Muscle of arm (tissue), 1 donor: ENCODE measurements at regions not wholly inside any gene's neighbourhood (a gene's known extent, or its start where the extent isn't known, plus 50 kb on each side); places are given as distances from the start of the nearest gene placed in this dataset.
A peak's percentile ranks its signal among the peaks of the same experiment; 100 is the strongest.

Experiments
- DNase-seq: peaks from one replicate; pipeline ENCODE4 v3.0.0-alpha.2; 2013

GRCh38 chr2:22486343-22486742 lies 898.6 kb upstream of the KLHL29 start:
- no peak for DNase-seq

DNA sequence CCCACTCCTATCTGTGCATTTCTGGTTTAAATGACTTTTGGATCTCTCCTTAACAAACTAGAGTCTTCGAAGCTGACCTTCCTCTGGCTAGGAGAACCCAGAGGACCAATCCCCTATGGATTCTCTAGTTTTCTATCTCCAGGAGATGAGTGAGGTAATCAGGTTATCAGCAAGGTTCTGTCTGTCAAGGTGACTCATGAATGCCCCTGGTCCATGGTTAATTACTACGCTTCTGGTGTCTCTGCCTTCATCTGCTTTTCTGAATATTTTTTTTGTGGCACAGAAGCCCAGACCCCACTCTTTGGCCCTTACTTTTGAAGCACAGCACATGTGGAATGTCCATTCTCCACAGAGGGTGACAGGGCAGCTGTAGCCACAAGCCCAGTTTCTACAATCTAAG lies 897.9 kb upstream of the KLHL29 start:
- DNase-seq = no peak

GRCh38 chr2:22487541-22487940 lies 897.4 kb upstream of the KLHL29 start:
- no peak for DNase-seq

- DNase-seq = peak; percentile 20
These were observed 893.5 kb upstream of the KLHL29 start for GRCh38 chr2:22491442-22491841.

DNA sequence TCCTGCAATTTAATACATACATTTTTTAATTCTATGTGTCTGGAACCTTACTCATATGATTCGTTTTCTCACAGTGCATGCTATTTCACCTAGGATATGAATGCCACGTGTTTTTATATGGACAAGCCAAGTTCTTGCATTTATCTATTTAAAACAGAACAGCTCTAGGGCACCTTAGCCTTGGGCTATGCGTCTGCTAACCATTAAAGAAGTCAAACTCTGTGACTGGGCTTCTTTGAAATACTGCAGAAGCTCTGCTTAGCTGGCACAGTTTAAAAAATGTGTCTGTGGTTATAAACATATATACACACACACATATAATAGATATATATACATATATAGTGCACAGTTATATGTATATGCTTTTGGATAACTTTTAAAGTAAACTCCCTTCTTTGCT lies 890.8 kb upstream of the KLHL29 start:
- no peak for DNase-seq

DNA sequence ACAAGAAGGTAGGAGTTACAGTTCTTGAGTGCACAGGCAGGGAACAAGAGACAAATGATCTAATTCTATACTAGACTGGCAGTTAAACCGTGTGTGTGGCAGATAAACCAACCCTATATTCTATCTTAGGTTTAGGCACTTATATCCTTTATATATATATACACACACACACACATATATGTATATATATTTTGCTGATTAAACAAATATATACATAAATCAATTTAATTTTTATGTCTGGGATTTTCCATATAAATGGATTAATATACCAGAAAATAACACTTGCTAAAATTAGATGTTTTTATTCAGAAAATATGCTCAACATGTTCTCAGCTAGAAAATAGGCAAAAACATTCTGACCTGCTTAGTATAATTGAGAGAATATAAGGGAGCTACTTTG lies 887.9 kb upstream of the KLHL29 start:
- DNase-seq = no peak

- DNase-seq = no peak
These were observed 887.2 kb upstream of the KLHL29 start for GRCh38 chr2:22497789-22498188.

DNA sequence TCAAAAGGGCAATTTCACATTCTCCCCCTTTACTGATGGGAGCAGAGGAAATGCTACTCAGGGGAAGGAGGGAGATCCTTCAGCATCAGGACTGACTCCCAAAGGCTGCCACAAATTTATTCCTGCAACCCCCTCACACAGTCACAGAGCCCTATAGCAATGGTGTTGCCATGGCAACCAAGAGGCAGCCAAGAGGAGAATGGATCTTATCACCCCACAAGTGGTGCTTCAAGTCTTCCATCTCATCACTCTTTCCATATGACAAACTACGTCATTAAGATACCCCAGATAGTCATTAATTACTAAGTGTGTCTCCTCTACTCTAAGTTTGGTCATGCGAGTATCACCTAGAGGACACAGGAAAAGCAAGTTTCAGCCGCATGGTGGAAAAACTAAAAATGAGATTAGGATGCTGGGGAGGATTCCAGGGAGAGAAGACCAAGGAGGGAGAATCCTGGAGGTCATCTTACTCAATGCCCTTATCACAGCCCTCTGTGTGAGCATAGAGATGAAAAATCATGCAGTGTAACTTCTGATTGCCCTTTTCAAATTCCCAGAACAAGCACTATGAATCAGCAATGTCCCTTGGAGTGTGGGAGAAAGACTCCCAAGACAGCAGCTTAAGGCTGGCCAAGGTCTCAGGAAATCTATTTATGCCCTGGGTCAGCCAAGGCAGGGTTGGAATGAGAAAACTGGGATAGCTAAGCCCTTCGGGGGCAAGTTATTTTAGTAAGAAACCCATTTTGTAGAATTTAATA lies 885.7 kb upstream of the KLHL29 start:
- DNase-seq = no peak

GRCh38 chr2:22500555-22500935 lies 884.4 kb upstream of the KLHL29 start:
- DNase-seq = no peak

DNA sequence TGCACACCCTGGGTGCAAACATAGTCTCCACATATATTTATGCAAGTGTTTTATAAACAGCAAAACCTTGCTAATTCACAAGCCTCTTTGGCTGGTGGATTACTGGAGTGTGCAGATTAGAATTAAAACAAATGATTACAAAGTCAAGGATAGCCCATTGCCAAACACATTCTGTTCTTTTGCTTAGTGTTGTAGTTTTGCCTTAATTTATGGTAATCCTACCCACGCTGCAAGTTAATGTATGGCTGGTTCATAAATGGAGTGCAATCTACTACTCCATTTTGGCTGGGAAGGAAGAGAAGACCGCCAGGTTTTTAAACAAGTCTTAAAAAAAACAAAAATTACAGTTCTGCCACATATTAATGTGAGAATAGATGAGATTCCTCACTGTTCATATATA lies 883.1 kb upstream of the KLHL29 start:
- no peak for DNase-seq

- DNase-seq = no peak
These were observed 871.4 kb upstream of the KLHL29 start for GRCh38 chr2:22513563-22513962.

DNA sequence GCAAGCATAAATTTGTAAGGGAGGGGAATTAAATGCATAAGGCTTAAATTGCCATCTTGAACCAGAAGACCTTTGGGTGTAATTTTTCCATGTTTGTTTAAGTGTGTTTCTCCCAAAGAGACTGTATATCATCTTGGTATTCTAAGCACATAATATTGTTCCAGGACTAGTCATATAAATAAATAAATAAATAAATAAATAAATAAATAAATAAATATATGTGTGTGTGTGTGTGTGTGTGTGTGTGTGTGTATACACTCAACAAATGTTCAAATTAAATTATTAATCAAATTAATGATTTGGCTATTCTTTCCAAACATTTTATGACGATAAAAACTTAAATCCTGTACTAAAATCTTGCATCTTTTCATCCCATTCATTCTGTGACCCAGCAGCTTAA lies 867.8 kb upstream of the KLHL29 start:
- no peak for DNase-seq

DNA sequence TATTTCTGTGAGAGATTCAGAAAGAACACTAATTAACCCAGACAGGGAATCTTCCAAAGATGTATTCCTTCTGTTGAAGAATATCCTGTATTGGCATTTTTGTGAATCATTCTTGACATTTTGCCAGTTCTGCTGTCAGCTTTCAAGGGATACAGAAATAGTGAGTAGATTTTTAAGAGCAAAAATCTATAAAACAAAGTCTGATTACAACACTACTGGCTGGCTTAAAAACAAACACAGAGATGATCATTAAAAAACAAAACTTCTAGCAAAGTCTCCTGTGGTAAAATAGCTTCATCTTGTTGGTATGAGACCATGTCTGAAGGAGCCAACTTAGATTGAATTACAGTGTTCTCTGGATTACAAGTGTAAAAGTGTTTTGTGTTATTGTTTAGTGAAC lies 866.3 kb upstream of the KLHL29 start:
- DNase-seq = peak; percentile 24

DNA sequence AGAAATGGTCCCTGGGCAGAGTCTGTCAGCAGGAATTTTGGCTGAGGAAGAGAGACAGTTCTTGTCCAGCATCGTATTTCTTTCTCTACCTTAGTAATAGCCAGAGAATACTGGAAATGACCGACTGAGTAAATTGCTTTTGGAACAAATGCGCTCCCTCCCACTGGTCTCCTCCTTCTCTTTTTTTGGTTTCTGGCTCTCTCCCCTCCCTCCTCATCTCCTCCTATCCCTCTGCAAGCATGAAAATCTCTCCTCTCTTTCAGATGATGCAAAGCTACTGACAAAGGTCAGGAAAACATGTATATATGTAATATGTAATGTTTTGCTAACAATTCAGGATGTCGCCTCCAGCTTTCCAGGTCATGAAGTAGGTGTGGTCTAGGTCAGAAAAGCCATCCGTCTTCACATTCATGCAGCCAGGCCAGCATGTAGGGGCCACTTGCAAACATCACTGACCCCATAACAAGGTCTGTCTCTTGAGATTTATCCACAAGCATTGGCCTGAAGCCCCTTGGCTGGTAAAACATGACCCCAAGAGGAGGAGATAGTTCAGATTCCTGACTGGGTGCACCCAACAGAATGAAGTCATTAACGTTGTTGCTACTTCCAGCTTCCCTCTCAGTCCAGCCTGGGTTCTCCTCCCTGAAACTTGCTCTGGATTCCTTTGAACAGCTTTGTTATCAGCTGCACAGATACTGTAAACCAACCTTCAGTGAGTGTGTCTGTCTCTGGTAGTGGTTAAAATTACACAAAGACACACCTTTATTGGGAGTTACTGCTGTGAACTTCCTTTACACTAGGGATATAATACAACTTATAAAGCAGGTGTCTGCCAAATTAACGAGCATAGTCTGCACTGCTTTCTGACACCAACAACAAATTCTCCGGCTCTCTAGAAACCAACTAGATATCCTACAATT lies 864.4 kb upstream of the KLHL29 start:
- DNase-seq = peak; percentile 48

- no peak for DNase-seq
These were observed 863.4 kb upstream of the KLHL29 start for GRCh38 chr2:22521620-22522019.

DNA sequence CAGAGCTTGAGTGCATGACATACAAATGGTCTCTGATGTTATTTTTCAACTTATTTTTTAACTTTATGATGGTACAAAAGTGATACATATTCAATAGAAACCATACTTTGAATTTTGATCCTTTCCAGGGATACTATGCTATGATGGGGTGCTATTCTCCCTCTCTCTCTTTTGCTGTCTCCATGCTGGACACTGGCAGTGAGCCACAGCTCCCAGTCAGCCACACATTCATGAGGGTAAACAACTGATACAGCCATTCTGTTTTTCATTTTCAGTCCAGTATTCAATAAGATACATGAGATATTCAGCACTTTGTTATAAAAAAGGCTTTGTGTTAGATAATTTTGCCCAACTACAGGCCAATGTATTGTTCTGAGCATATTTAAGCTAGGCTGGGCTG lies 859.3 kb upstream of the KLHL29 start:
- DNase-seq = no peak

DNA sequence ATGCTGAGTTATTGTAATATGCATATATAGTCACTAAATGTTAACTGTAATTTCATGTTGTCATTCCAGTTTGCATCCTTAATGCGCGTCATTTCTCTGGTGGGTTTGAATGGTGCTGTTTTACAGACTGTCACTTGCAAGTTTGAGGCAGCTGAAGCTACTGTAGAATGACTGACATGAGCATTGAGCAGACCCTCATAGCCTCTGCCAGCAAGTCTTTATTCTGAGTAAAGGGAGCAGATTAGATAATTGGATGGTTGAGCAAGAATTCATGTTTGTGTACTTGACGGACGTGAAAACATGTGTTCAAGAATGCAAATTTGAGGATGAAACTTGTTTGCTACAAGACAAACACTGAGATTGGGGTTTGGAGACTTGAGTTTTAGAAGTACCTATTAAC lies 854.8 kb upstream of the KLHL29 start:
- no peak for DNase-seq

DNA sequence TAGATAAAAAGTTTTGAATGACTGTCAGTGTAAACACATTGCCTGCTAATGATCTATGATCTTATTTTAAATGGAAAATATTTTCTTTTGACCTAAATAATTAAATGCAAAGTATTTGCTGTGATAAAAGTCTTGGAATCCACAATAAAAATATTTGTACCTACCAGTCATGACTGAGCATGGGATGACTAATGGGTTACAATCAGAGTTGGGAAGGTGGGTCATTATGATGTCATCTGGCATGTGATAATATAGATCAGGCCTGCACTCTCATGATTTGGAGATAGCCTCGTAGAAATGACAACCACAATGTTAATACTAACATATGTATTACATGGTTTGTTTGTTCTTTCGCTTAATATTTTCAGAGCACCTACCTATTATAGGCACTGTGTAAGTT lies 848.8 kb upstream of the KLHL29 start:
- no peak for DNase-seq

DNA sequence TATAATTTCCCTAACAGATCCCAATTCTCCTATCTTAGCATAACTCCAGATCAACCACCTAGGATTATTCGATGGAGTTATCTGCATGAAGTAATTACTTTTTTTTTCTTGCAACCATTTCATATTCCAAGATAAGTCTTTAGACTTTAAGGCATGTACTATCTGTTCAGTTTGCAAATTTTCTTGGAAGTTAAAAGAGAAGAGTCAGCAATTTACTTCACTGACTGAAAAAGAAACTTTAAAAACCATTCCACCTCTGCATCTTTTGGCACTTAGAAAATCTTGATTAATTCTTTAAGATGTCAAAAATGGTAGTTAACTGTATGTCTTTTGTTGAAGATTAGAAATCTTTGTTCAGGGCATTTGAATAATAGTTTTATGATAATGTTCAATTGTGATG lies 830.5 kb upstream of the KLHL29 start:
- DNase-seq = no peak

GRCh38 chr2:22557406-22557805 lies 827.6 kb upstream of the KLHL29 start:
- no peak for DNase-seq

GRCh38 chr2:22560021-22560420 lies 825.0 kb upstream of the KLHL29 start:
- no peak for DNase-seq

- DNase-seq = no peak
These were observed 805.6 kb upstream of the KLHL29 start for GRCh38 chr2:22579341-22579740.

GRCh38 chr2:22582107-22582506 lies 802.9 kb upstream of the KLHL29 start:
- no peak for DNase-seq
